ENCODE measurements at regions not wholly inside any gene's neighbourhood (a gene's known extent, or its start where the extent isn't known, plus 50 kb on each side); places are given as distances from the start of the nearest gene placed in this dataset.

DNA sequence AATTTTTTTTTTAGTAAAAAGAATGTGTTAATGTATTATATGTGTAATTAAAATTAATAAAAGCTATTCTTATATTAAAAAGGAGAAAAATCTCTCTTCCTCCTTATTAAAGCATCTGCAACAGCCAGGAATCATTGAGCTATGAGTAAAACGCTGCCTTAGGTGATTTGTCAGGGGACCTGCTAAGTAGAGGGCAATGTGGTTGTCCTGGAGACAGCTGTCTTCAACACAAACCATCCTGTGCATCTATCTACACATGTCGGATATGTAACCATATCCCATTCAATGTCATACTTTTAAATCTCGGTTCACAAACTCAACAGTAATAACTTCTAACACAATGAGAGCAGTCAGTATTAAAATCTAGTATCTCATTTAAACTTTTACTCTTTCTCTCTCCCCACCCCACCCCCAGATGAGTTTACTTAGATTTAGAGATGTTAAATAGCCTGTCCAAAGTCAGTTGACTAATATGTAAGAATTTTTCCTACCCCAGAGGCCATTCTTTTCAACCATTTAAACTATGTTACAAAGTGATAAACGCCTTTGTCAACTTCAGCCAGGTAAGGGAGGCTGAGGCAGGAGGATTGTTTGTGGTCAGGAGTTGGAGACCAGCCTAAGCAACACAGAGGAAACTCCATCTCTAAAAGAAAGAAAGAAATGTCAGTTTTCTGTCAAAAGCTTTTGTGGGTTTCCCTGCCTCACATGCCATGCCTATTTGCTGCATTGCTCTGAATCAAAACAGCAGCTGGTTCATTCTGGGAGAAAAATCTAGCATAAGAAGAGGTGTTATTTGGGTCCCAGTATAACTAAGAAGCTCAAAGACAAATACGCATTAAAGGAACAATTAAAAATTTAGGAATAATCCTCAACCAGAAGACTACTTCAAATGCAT lies 413.7 kb upstream of the CCDC196 start:
- DNase-seq (ENCODE audit: low read depth), result no peak

DNA sequence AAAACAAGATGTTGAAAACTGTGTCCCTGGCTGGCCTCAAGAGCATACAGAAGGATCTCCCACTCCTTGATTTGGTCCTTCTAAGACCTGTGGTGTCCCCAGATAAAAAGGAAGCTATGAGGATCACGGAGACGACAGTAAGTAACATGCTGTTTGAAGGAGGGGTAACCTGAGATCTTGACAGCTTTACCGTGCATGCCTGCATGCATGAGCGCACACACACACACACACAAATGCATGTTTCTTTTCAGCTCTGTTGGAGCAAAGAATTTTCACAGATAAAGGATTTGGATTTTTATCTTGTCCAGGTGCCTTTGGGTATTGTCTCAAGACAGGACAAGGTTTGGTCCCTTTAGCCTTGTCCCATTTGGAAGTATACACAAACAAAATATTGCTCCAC lies 411.6 kb upstream of the CCDC196 start:
- no peak for DNase-seq (ENCODE audit: low read depth)

DNA sequence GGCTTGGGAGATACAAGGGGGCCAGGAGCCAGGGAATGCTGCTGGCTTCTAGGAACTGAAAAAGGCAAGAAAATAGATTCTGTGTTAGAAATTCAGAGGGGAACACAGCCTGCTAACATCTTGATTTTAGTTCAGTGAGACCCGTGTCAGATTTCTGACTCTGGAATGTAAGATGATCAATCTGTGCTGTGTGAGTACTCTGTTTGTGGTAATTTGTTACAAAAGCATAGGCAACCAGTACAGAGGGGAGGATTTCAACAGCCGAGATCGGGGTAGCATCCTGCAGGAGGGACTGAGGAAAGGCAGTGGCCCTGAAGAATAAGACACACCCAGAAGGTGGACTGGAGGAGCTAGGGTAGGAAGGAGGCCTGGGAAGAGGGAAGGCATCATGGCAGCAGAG lies 410.0 kb upstream of the CCDC196 start:
- no peak for DNase-seq (ENCODE audit: low read depth)

DNA sequence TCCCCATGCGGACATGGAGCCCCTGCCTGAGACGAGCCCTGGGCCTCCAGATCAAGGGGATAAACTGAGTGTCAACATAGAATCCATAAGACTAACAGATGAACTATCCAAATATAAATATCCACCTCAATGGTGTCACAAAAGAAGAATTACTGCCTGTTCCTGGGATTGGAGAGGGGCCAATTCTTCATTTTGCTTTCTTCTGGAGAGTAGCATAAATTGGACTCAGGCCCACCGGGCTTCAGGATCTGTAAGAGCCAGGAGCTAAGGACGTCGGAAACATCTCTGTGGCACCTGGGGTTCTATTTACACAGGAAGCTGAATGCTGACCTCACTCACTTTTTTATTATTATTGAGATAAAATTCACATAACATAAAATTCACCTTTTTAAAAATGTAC lies 408.2 kb upstream of the CCDC196 start:
- no peak for DNase-seq (ENCODE audit: low read depth)

DNA sequence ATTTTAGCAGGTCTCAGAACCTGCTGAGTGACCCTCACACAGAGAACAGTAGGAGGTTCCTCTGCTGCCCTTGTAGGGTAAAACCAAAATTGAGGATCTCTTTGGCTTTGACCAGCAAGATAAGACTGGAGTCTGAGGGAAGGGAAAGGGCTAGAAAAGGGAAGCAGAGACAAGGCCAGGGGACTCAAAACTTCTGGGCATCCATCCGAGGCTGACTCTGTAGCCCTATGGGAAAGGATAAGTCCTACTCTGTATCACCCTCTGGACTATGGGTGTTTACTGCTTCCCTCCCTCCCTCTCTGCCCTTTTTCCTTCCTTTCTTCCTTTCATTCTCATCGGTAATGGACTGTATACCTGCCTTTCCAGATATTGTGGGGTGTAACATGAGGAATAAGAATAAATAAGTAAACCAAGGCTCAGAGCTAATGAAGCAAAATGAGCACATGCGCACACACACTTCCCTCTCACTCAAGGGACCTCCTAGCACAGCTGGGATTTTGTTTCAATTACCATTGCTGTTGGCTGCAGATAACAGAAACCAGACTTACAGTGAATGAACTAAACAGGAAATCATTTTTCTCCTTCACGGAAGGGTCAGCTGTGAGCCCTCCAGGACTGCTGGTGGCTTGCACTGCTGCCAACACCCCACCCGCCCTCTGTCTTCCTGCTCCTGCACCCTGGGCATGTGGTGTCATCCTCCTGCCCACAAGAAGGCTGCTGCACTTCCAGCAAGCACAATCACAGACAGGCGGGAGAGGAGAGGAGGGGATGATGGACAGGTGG lies 404.4 kb upstream of the CCDC196 start:
- DNase-seq (ENCODE audit: low read depth), result no peak

DNA sequence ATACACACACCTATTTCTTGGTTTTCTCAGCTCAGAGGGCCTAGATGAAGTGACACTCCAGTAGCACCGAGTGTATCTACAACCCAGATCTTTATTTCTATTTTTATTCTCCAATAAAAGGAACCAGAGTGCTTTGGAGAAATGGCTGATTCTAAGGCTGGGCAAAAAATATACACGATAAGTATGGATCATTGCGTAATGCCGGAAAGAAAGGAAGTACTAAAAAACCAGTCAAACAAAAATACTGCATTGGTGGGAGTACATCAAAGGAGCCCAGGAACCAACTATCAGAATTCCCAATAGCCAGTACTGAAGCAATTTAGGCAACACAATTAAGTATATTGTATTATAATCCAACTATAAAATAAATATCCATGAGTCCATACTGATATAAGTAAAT lies 400.9 kb upstream of the CCDC196 start:
- DNase-seq (ENCODE audit: low read depth), result no peak

DNA sequence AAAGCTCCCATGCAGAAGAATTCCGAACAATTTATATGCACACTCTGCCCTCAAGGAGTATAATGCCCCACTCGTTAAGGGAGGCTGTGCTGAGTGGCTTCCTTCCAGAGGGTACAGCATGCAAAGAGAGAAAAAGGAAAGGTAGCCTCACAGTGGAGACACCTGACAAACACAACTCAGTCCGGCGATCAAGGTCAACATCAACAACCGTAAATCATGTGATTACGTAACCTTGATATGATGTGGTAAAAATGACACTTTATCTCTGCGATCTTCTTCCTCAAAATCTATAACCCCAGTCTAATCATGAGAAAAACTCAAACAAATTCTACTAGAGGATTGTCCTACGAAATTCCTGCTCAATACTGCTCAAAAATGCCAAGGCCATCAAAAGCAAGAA lies 400.5 kb upstream of the CCDC196 start:
- DNase-seq (ENCODE audit: low read depth), result no peak

DNA sequence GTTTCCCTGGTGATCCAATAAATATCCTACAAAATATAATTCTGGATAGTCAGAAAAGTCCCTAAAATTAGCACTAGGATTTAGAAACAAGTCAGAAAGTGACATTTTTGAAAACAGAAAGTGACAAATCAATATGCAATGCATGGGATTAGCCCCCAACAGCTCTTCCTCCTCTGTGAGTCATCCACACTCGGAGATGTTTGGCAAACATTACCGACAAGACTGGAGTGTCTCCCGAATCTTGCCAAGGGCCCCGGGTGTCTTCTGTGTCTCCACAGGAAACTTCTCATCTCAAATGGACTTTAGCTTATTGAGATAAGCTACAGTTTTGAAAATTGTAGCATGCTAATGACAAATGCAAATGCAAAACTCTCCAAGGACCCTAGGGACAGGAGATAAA lies 398.9 kb upstream of the CCDC196 start:
- DNase-seq (ENCODE audit: low read depth), result no peak

DNA sequence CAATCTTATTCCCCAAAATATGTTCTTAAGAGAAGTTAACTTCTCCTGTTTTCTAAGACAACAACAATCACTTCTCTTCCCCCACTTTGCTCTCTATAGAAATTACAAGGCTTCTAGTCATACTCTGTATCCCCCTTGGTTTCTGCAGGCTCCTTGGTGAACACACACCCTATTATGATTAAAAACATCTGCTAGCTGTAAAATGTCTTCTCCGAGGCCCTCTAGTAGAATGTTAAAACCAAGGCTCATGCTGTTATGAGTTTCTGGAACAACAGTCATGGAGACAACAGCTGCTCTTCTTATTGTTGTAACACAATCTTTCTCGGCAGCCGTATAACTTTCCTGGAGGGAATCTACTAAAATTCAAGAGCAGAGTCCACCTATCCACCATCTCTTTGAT lies 397.5 kb upstream of the CCDC196 start:
- DNase-seq (ENCODE audit: low read depth), result no peak

DNA sequence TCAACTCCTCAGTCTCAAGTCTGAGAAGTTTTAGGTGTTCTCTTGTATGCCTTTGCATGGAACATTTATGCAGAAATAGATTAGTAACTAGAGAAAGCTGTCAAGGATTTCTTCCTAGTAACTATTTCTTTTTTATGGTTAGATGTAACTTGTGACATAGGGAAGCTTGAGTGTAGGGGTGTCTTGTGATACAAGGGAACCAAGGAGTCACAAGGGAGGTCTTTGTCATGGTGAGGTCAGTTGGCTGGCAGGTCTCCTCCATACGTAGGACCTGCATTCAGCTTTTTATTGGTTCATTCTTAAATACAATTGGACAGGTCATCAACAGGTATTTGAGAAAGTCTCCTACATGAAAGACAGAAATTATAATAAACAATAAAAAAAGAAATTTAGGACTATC lies 394.0 kb upstream of the CCDC196 start:
- no peak for DNase-seq (ENCODE audit: low read depth)

DNA sequence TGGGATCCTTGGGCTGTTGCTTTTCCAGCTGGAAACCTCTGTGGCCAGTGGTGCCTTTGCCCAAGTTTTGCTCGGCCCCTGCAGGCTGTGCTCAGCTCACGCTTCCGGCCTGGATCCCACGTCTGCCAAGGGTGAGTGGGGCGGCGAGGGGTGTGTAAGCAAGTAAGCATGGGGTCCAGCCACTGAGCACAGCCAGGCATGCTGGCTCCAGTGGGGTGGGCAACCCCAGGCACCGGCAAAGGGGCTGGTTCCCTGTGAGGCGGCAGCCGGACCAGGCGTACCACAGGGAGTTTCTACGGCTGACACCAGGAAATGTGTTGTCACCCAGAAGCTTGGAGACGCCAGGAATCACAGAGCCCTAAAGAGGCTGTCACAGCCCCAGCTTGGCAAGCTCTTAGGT lies 393.4 kb upstream of the CCDC196 start:
- DNase-seq (ENCODE audit: low read depth), result no peak

DNA sequence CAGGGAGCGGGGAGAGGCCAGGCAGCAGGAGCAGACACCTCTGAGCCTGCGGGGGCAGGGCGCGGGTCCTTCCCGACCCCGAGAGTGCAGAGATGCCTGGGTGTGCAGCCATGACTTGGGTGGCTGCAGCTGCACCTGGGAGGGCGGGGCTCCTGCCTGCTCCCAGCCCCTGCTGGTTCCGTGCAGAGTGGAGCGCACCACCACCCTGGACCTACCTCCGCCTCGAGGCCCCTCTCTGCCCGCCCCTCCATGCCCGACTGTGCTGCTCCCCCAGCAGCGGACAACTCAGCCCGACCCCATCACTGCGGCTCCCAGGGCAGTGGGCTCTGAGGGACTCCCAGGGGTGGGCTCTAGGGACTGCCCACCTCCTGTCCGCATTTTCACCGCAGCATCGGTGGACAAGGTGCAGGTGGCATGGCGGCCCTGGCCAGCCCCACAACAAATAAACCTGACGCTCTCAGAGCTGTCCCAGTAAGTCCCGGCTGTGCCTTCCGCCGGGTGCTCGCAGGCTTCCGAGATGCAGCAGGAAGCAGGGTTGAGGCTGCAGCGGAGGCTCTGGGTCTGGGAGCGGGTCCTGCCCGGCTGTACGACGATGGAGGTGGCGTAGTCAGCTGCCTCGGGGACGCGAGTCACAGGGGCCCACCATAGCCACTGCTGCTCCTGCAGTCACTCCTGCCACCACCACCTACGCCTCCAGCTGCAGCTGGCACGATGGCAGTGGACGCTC lies 392.0 kb upstream of the CCDC196 start:
- no peak for DNase-seq (ENCODE audit: low read depth)

DNA sequence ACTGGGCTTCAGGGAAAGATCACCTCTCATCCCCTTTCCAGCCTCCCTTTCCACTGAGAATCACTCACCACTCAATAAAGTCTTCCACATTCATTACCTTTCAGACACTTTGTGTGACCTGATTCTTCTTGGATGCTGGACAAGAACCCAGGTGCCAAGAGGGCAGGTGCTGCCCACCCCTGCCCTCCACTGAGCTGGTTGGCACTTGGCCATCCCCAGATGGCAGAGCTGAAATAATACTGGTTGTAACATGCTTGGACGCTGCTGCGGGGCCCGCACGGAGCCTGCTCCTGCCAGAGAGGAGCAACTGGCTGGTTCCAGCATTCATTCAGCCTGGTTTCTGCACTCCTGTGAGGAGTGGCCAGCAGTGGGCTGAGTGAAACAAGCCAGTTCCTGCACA lies 386.7 kb upstream of the CCDC196 start:
- DNase-seq (ENCODE audit: low read depth), result no peak

DNA sequence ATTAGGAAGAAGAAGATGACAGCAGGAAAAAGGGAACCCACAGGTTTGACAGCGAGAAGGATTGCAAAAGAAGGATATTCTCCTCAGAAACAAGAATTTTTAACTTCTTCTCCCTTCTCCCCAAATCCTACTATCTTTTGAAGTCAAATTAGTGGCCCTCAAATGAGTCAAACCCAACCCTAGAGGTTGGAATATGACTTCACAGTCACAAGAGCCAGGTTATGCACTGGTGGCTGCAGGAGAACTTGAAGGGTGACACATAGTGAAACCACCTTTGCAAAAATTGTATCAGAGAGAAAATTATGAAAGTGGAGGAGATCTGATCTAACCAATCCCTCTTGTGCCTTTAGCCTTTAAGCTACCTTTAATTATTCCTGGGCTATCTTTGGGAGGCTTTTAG lies 386.2 kb upstream of the CCDC196 start:
- DNase-seq (ENCODE audit: low read depth), result no peak

DNA sequence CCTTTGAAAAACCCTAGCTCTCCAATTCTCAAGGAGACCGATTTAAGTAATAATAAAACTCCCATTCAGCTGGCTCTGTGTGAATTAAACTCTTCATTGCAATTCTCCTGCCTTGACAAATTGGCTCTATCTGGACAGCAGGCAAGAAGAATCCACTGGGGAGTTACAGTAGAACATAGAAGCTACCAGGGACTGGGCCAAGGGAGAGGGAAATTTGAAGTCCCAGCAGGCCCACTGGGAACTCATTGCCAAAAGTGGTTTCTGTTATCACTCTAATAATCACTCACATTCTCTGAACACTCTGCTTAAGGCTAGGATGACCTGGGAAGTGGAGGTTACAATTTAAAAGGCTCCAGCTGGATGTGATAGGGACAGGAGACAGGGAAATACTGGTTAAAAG lies 384.5 kb upstream of the CCDC196 start:
- DNase-seq (ENCODE audit: low read depth), result no peak

DNA sequence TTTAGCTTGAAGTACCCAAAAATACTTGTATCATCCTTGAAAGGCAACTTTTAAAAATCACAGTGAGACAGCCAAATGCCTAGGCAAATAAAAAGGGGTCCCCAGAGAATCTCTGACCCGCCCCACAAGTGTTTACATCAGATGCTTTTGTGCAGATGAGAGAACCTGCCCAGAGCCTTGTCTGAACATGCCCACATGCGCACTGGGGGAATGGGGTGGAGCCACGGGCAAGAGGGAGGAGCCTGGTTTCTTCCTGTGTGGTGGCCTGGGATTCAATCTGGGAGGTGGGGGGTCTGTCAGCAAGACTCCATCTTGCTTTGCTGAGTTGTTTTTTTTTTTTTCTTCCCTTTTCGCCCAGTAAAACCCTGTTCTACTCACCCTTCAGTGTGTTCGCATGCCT lies 381.7 kb upstream of the CCDC196 start:
- DNase-seq (ENCODE audit: low read depth), result no peak

DNA sequence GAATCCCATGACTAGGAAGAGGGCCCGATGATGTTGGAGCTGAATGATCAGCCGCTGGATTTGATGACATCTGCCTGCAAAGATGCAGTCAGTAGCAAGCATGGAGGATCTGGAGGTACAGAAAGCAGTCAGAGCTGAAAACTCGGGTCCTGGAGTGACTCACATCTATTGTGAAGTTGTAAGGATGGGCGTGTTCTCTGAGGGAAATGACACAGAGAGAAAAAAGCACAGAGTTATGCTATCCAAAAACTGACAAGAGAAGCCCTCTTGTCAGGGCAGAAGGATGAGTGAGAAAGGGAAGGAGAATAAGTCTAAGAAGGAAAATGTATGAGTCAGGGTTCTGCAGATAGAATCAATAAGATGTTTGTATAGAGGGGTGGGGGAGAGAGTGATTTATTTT lies 380.4 kb upstream of the CCDC196 start:
- no peak for DNase-seq (ENCODE audit: low read depth)

DNA sequence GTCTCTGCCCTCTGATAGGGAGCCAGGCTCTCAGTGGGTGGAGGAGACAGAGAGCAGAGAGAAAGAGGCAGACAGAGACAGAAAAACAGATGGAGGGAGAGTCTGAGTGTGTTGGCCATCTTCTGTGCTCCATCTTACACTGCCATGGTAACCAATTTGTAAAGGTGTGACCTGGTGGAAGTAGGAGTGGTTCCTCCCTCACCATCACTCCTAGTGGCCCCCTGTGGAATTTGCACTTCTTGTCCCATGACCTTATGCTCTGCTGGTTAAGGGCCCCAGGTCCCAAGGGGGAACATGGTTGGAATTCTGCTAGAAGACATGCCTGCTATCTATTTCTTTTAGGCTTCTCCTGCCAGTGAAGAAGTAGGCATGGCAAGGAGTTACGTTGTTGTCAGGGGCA lies 376.7 kb upstream of the CCDC196 start:
- no peak for DNase-seq (ENCODE audit: low read depth)

DNA sequence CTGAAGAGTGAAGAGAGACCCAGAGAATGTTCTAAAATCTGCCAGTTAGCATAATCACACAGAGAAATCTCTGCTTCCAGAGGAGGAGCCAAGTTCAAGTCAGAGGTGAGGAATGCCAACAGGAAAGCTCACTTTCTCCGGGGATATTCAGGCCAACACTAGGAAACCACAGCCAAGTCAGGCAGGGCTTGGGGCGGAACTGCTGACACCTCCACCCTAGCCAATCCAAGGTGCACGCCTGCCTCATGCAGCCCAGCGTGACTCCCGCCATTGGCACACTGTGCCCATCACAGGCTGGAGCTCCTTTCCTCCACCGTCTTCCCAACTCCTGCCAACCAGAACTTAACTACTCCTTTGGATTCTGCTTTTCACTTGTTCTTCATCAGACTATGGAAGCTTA lies 374.3 kb upstream of the CCDC196 start:
- no peak for DNase-seq (ENCODE audit: low read depth)

DNA sequence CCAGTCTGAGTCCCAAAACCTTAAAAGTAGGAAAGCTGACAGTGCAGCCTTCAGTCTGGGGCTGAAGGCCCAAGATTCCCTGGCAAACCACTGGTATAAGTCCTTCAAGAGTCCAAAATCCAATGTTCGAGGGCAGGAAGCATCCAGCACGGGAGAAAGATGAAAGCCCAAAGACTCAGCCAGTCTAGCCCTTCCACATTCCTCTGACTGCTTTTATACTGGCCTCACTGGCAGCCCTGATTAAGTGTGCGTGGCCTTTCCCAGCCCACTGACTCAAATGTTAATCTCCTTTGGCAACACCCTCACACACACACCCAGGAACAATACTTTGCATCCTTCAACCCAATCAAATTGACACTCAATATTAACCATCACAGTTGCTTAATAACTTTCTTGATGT lies 372.1 kb upstream of the CCDC196 start:
- no peak for DNase-seq (ENCODE audit: low read depth)

DNA sequence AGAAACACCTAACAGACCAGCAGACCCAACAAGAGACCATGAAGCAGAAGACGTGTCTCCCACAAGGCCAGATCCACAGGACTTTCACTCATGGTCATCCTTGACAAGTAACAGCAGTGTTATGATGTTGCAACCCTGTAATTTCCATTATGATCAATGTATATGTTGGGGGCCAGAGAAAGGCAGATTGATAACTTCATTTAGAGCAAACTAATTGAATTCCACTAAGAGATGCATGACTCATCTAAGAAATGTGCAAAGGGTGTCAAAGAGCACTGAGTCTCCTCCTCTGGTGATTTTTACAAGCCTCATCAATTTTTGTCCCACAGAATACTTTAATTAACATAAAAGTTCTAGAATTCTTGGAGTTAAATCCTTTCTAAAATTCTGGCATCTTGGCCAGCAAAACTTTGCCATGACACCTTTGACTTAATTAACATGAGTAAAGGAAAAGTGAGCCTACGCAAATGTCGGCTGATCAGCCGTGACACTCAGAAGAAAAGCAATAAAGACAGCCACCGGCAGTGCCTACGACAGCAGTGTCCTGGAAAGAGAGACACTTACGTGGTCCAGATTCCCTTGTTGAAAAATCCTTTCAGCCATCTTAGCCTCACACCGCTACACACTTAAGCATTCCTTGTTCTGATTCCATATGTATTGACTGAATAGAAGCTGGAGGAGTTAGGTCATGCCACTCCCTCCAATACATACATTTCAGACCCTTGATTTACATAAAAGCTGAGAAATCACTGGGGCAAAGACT lies 370.2 kb upstream of the CCDC196 start:
- DNase-seq (ENCODE audit: low read depth), result no peak

DNA sequence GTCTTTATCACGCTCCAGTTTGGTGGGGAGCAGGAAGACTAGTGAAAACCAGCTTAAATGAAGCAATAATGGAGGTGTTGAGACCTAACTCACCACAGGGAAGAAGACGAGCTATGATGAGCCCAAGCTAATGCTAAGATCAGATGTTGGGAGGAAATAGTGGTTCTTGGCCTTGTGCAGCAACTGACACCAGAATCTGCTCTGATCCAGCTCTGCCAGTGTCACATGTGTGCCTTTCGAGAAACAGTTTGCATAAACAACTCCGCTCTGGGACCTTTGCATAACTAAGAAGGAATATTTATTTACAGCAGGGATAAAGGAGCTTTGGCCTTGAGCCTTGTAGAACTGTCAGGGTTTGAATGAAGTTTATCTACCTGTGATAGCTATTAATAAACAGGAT lies 369.4 kb upstream of the CCDC196 start:
- DNase-seq (ENCODE audit: low read depth), result no peak

Data from fibroblast of gingiva (primary cell).